Astrocyte (in vitro differentiated cells and primary cell): ENCODE measurements at regions not wholly inside any gene's neighbourhood (a gene's known extent, or its start where the extent isn't known, plus 50 kb on each side); places are given as distances from the start of the nearest gene placed in this dataset.

ENCODE experiments used
- EZH2 ChIP-seq: IDR thresholded peaks from 2 replicates; pipeline ENCODE4 v1.6.1; 2012; ENCODE audit warnings: mild to moderate bottlenecking, low read length, inconsistent platforms; ENCODE audit not compliant: insufficient read depth
- TF ChIP-seq, protein P1 (sequence below): IDR thresholded peaks from 2 replicates; pipeline ENCODE4 v1.5.1; 2011; ENCODE audit warnings: low read depth, mild to moderate bottlenecking, inconsistent platforms, low read length, moderate library complexity; ENCODE audit not compliant: insufficient read depth

DNA sequence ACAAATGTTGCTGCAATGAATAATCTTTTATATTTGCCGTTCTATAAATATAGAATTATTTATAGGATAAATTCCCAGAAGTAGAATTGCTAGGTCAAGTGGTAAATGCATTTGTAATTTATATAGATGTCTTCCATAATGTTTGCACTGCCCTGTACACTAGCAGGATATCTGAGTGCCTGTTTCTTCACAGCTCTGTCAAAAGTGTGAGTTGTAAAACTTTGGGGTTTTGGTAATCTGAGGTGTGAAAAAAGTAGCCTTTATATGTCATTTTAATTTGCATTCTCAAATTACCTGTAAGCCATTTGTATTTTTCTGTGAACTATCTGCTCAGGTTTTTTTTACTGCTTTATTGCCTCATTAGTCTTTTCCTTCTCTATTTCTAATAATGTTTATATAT, 271.2 kb downstream of the NEBL start:
- TF ChIP-seq, protein P1, sequence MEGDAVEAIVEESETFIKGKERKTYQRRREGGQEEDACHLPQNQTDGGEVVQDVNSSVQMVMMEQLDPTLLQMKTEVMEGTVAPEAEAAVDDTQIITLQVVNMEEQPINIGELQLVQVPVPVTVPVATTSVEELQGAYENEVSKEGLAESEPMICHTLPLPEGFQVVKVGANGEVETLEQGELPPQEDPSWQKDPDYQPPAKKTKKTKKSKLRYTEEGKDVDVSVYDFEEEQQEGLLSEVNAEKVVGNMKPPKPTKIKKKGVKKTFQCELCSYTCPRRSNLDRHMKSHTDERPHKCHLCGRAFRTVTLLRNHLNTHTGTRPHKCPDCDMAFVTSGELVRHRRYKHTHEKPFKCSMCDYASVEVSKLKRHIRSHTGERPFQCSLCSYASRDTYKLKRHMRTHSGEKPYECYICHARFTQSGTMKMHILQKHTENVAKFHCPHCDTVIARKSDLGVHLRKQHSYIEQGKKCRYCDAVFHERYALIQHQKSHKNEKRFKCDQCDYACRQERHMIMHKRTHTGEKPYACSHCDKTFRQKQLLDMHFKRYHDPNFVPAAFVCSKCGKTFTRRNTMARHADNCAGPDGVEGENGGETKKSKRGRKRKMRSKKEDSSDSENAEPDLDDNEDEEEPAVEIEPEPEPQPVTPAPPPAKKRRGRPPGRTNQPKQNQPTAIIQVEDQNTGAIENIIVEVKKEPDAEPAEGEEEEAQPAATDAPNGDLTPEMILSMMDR: no peak
- TF ChIP-seq EZH2: no peak
